Spinal cord (tissue), 9 donors: ENCODE measurements at regions not wholly inside any gene's neighbourhood (a gene's known extent, or its start where the extent isn't known, plus 50 kb on each side); places are given as distances from the start of the nearest gene placed in this dataset.
A peak's percentile ranks its signal among the peaks of the same experiment; 100 is the strongest.

Experiments used
- DNase-seq, 6 donors: peaks; one replicate each; pipeline versions ENCODE4 v3.0.0 to v3.0.0-alpha.2; 2013 to 2015; ENCODE audit warnings: low spot score in 6 of 6, low read depth in 4 of 6
- H3K27ac ChIP-seq: one replicate; pipeline ENCODE4 v1.5.1; 2013; ENCODE audit warnings: low read depth, low read length, control low read depth
- H3K27me3 ChIP-seq: one replicate; pipeline ENCODE4 v1.6.1; 2013; ENCODE audit warnings: low read length; ENCODE audit not compliant: control insufficient read depth, insufficient read depth
- H3K36me3 ChIP-seq: one replicate; pipeline ENCODE4 v1.6.1; 2013; ENCODE audit warnings: low read length; ENCODE audit not compliant: control insufficient read depth, insufficient read depth
- H3K4me1 ChIP-seq: one replicate; pipeline ENCODE4 v1.6.1; 2013; ENCODE audit warnings: low read length; ENCODE audit not compliant: control insufficient read depth, insufficient read depth
- H3K4me3 ChIP-seq: one replicate; pipeline ENCODE4 v1.5.1; 2013; ENCODE audit warnings: low read depth, low read length, control low read depth
- H3K9me3 ChIP-seq: one replicate; pipeline ENCODE4 v1.6.1; 2013; ENCODE audit warnings: low read length; ENCODE audit not compliant: control insufficient read depth, insufficient read depth
- WGBS: methylation state at CpG from one replicate; pipeline ENCODE4 v1.1.5; 2013; ENCODE audit warnings: missing lambda C conversion rate; ENCODE audit not compliant: insufficient coverage; 5-methylcytosine and 5-hydroxymethylcytosine counted together
- donor health status: healthy.

DNA sequence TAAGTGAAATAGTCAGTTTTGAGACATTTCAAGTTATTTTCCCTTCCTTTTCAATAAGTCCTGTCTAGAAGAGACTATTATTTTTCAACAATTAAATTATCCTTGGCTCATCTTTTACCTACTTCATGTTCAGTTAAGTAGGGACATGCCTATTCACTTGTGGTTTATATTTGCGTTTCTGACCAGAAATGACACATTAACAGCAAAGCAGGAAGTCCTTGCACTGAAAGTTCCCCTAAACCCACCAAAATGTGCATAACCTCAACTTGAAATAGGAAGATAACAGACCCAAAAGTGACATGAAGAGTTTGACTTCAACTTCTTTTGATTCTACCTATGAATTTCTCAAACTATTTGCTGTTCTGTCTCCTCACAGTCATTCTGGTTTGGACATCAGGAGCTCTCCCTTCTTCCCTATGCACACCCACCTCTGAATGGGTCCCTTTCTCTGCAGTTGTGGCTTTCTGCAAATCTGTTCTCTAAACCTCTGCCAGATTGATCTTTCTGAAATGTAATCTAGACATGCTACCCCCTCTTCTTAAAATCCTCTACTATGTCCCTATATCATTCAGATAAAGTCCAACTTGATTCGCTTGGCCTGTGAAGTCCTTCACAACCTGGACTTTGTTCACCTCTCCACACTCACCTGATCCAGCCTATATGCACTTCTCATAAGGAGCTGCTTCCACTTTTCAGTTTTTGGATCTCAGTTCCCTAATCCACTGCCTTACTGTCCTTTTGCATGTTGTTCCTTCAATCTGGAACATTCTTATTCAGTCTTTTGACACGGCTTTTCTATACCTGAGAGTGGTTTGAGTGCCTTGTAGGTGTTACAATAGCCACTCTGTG is 661.5 kb upstream of the ADGRL4 start:
- DNase-seq, result no peak
- H3K36me3 ChIP-seq, result no peaks in the 10 kb centered on the region
- 52% methylated on average over 3 of the region's 3 CpGs for WGBS
- H3K4me1 ChIP-seq, result no peaks in the 10 kb centered on the region
- H3K27ac ChIP-seq, result no peak overlapping the region
- H3K9me3 ChIP-seq, result no peaks in the 10 kb centered on the region
- no peak overlapping the region for H3K4me3 ChIP-seq
- H3K27me3 ChIP-seq, result no peaks in the 10 kb centered on the region

- WGBS, result no CpG with 5 or more reads among the region's 2 CpGs
- peak in 2 of 6 donors; percentile 24 to 51 for DNase-seq
- H3K27me3 ChIP-seq, result no peaks in the 10 kb centered on the region
These were observed 660.6 kb upstream of the ADGRL4 start for GRCh38 chr1:79667166-79667565.

GRCh38 chr1:79663916-79664315 is 657.4 kb upstream of the ADGRL4 start:
- Histone ChIP-seq H3K36me3 (no peaks in the 10 kb centered on the region), H3K9me3 (no peaks in the 10 kb centered on the region), H3K27me3 (no peaks in the 10 kb centered on the region), H3K27ac (no peak overlapping the region), H3K4me1 (no peaks in the 10 kb centered on the region), H3K4me3 (no peak overlapping the region)
- WGBS, result 40% methylated on average over 1 of the region's 2 CpGs
- peak in 1 of 6 donors; percentile 21 for DNase-seq

More at GRCh38 chr1:79667166-79667565, 660.6 kb upstream of the ADGRL4 start:
- Histone ChIP-seq H3K4me3 (no peak overlapping the region), H3K4me1 (no peaks in the 10 kb centered on the region), H3K27ac (no peak overlapping the region), H3K9me3 (no peaks in the 10 kb centered on the region), H3K36me3 (no peaks in the 10 kb centered on the region)

DNA sequence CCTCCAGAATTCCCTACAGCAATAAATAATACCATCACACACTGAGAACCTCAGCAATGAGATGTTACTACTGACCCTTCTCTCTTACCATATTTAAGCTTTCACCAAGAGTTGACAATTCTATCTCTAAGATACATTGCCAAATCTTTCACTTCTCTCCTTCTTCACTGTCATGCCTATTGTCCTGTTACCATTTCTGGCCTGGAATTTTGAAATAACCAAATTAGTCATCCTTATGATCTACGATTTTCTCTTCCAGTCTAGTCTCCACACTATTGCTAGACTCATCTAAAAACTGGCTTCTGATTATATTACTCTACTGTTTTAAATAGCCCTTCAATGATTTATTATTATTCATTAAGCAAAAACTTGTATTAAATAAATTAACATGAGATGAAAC is 656.1 kb upstream of the ADGRL4 start:
- no peaks in the 10 kb centered on the region for H3K4me1 ChIP-seq
- no peak overlapping the region for H3K27ac ChIP-seq
- H3K36me3 ChIP-seq, result no peaks in the 10 kb centered on the region
- no CpG with 5 or more reads among the region's 1 CpG for WGBS
- no peak for DNase-seq
- H3K4me3 ChIP-seq, result no peak overlapping the region
- H3K27me3 ChIP-seq, result no peaks in the 10 kb centered on the region
- H3K9me3 ChIP-seq, result no peaks in the 10 kb centered on the region

- H3K27ac ChIP-seq, result no peak overlapping the region
- no peak overlapping the region for H3K4me3 ChIP-seq
- H3K9me3 ChIP-seq, result no peaks in the 10 kb centered on the region
- H3K4me1 ChIP-seq, result no peaks in the 10 kb centered on the region
- DNase-seq, result no peak
- WGBS, result no CpG with 5 or more reads among the region's 2 CpGs
- no peaks in the 10 kb centered on the region for H3K27me3 ChIP-seq
- H3K36me3 ChIP-seq, result no peaks in the 10 kb centered on the region
These were observed 653.6 kb upstream of the ADGRL4 start for GRCh38 chr1:79660129-79660528.

GRCh38 chr1:79657951-79658658 is 651.6 kb upstream of the ADGRL4 start:
- Histone ChIP-seq H3K36me3 (no peaks in the 10 kb centered on the region), H3K27me3 (no peaks in the 10 kb centered on the region), H3K9me3 (no peaks in the 10 kb centered on the region), H3K4me1 (no peaks in the 10 kb centered on the region), H3K4me3 (no peak overlapping the region), H3K27ac (no peak overlapping the region)
- 38% methylated on average over 1 of the region's 2 CpGs for WGBS
- no peak for DNase-seq

DNA sequence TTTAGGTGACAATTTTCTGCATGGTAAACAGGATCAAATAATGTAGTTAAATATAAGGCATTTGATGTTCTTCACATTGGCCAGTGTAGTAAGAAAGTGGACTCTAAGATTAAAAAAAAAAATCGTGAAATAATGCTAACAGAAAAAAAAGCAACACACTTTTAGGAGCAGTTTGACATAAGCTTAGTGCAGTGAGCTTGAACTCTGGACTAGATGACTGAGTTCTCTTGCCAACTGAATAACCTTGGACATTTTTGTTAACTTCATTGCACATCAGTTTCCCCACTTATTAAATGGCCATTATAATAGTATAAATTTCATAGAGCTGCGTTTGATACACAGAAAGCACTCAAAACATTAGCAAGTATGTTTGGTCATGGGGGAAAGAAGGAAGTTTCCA is 649.3 kb upstream of the ADGRL4 start:
- no peaks in the 10 kb centered on the region for H3K4me1 ChIP-seq
- no peaks in the 10 kb centered on the region for H3K27me3 ChIP-seq
- H3K27ac ChIP-seq, result no peak overlapping the region
- H3K9me3 ChIP-seq, result no peaks in the 10 kb centered on the region
- H3K4me3 ChIP-seq, result no peak overlapping the region
- no CpG with 5 or more reads among the region's 2 CpGs for WGBS
- DNase-seq, result no peak
- no peaks in the 10 kb centered on the region for H3K36me3 ChIP-seq

DNA sequence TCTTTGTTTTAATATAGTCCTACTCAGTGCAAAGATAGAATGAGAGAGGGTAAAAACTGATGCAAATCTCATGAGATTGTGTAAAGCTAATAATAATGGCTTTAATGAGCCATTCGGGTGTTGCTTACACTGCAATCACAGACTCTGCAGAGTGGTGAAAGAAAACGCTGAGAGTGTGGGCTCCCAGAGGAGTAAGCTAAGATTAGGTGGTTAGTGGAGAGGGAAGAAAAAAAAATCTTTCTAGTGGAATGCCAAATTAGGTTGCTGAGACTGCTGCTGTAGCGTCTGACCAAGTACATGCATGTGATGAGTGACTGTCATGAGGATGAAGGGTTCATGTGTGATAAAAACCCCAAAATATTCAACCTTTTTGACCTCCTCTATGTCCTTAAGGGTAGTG is 645.9 kb upstream of the ADGRL4 start:
- Histone ChIP-seq H3K9me3 (no peaks in the 10 kb centered on the region), H3K27me3 (no peaks in the 10 kb centered on the region), H3K36me3 (no peaks in the 10 kb centered on the region), H3K4me3 (no peak overlapping the region), H3K4me1 (no peaks in the 10 kb centered on the region), H3K27ac (no peak overlapping the region)
- WGBS, result 28% methylated on average over 2 of the region's 3 CpGs
- peak in 1 of 6 donors; percentile 71 for DNase-seq

DNA sequence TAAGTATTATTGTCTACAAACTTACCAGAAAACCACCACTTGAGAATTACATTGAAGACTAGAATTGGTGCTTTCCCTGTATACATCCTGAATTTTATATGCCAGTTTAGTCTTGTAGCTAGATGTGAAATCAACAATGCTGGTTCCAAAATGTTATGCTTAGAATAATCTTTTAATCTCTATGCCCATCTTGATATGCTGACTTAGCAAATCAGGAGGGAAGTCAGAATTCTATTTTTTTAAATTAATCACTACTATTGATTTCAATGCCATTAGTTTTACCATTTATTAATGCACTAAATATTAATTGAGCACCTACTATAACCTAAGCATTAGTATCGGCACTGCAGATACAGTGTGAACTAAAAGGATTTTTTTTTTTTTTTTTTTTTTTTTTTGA is 641.6 kb upstream of the ADGRL4 start:
- H3K27ac ChIP-seq, result no peak overlapping the region
- no peaks in the 10 kb centered on the region for H3K27me3 ChIP-seq
- no peaks in the 10 kb centered on the region for H3K9me3 ChIP-seq
- no peaks in the 10 kb centered on the region for H3K4me1 ChIP-seq
- H3K4me3 ChIP-seq, result no peak overlapping the region
- DNase-seq, result no peak
- no CpG with 5 or more reads among the region's 1 CpG for WGBS
- H3K36me3 ChIP-seq, result no peaks in the 10 kb centered on the region

DNA sequence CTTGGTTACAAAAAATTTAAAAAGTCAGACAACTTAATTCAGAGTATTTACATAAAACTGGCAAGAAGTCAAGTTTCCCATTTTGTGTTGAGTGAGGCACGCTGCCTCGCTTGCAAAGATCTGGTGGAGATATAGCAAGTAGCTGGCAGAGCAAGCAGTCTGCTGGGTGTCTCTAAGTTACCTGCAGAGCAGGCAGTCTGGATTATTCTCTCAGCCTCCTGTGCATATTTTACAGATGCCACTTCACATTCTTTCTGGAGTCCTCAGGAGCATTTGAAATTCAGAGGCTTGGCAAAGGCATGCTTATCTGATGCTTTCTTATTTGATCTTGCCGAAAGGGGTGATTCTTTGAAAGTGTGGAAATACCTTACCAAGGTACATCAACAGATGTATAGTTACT is 640.4 kb upstream of the ADGRL4 start:
- peak in 2 of 6 donors; percentile 21 to 24 for DNase-seq
- no CpG with 5 or more reads among the region's 3 CpGs for WGBS

More for the DNA sequence above, 640.4 kb upstream of the ADGRL4 start:
- no peaks in the 10 kb centered on the region for H3K36me3 ChIP-seq
- no peak overlapping the region for H3K4me3 ChIP-seq
- H3K9me3 ChIP-seq, result no peaks in the 10 kb centered on the region
- H3K4me1 ChIP-seq, result no peaks in the 10 kb centered on the region
- no peaks in the 10 kb centered on the region for H3K27me3 ChIP-seq
- H3K27ac ChIP-seq, result no peak overlapping the region
